Activated T-cell treated with anti-CD3 and anti-CD28 coated beads, Interleukin-2, amount 50 U/mL, for 48 hours (primary cell): ENCODE measurements at regions not wholly inside any gene's neighbourhood (a gene's known extent, or its start where the extent isn't known, plus 50 kb on each side); places are given as distances from the start of the nearest gene placed in this dataset.

Source experiments
- DNase-seq, 2 experiments: peaks; one replicate each; pipeline ENCODE4 v3.0.0-alpha.2; 2020

DNA sequence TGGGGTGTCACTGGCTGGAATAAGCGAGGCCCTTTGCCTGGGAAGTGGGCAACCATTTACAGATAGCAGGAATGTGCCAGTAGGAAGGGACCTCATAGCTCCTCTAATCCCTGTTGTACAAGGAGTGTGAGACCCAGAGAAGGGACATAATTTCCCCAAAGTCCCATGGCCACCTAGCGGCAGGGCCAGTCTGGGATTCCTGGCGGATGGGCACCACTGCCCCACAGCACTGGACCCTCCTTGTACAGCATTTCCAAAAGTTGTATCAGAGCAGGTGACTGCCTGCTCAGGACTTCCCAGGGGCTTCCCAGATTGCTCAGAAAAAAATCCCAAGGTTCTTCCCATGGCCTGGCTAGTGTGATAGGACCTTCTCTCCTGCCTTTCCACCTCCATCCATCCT, 185.8 kb downstream of the GLI2 start:
- no peak for DNase-seq

- DNase-seq, result no peak
Observed at GRCh38 chr2:120922571-120923332, 187.1 kb downstream of the GLI2 start.

DNA sequence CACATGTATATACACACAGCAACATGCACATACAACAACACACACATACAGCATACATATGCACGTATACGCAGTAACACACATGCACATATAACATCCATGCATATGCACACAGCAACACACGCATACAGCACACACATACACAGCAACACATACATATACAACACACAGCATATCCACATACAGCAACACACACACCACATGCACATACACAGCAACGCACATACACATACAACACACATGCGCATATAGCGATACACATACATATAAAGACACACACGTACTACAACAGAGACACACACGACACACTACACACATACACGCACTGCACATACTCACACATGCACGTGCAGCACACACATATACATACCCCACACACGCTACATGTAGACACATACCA, 187.8 kb downstream of the GLI2 start:
- no peak for DNase-seq

DNA sequence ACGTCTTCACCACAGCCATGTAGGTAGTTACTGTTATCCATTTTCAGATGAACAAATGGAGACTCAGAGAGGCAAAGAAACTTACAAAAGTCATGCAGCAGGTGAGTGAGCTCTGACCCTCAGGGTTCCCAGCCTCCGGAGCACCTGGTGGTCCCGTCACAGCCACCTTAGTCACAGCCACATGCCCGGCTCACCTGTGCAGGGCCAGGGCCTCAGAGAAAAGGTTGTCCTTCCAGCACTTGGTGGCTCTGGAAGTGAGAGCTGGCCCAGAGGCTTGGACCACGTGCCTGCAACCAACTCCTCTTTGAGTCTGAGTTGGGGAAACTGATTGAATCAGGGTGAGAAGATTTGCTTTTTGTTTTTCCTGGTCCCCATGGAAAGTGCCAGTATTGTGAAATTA, 189.3 kb downstream of the GLI2 start:
- DNase-seq, result no peak

DNA sequence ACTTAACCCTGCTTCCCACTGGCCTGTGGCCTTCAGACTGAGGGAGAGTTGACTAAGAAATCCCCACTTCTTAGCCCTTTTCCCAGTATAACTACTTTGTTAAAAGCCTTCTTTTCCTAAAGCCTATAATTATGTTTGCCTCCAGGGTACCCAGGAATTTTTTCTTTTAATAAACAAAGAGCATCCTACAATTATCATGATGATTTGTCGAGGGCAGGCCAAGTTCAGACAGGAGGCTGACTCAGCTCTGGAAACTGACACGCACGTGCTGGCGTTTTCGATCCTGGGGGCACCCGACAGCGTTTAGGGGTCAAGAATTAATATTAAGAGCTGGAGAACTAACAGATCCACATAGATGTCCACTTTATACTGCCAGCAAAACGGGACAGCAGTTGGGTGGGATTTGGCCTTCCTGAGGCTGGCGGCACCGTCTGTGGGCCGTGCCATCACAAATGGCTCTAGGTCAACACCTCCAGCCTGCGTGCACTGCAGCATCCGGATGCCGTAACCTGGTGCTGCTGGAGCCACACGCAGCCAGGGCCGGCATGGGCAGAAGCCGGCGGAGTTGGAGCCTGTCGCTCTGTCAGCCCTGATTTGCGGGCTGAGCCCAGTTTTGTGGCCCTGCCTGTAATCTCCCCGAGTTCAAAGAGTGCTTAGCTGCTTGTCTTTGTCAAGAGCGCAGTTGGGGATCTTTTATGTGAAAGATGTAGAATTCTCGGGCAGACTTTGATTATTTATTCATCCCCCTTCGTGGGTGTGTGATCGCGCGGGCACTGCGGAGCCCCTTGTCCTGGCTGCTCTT, 191.0 kb downstream of the GLI2 start:
- DNase-seq, result no peak

DNA sequence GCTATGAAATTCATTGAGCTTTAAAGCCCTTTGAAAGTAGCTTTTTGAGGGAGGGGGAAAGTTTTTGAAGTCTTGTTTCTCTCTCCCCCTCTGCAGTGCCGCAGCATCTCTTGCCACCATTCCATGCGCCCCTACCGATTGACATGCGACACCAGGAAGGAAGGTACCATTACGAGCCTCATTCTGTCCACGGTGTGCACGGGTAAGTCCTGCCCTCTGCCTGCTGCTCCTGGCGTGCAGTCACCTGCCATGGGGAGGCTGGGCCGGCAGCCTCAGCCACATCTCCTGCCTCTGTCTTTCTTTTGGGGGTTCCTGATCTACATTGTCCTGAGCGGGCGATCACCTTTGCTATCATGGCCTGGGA, 191.6 kb downstream of the GLI2 start:
- no peak for DNase-seq

- DNase-seq, result no peak
Observed at GRCh38 chr2:120929829-120930228, 194.2 kb downstream of the GLI2 start.

GRCh38 chr2:120930236-120930635, 194.6 kb downstream of the GLI2 start:
- no peak for DNase-seq

GRCh38 chr2:120930864-120931263, 195.2 kb downstream of the GLI2 start:
- no peak for DNase-seq

DNA sequence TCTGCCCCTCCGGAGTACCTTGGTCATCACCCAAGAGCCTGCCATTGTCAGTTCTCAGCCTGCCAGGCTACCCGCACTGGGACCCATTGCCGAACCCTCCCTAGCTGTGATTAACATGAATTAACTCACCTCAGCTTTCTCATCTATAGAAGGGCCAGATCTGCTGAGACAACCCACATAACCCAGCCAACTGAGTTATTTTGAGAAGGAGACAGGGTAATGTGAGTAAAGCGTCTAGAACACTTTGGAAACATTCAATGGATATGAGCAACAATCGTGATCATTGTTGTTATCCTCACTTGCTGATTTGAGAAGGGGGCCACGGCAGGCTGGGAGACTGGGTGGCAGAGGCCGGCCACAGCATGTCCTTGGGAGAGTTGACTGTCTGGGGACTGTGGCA, 196.8 kb downstream of the GLI2 start:
- DNase-seq, result no peak

- no peak for DNase-seq
Observed at GRCh38 chr2:120932881-120933280, 197.2 kb downstream of the GLI2 start.

GRCh38 chr2:120933693-120934573, 198.3 kb downstream of the GLI2 start:
- DNase-seq, result no peak

GRCh38 chr2:120934574-120935338, 199.1 kb downstream of the GLI2 start:
- DNase-seq, result no peak

GRCh38 chr2:120935339-120936313, 200.0 kb downstream of the GLI2 start:
- DNase-seq, result no peak

DNA sequence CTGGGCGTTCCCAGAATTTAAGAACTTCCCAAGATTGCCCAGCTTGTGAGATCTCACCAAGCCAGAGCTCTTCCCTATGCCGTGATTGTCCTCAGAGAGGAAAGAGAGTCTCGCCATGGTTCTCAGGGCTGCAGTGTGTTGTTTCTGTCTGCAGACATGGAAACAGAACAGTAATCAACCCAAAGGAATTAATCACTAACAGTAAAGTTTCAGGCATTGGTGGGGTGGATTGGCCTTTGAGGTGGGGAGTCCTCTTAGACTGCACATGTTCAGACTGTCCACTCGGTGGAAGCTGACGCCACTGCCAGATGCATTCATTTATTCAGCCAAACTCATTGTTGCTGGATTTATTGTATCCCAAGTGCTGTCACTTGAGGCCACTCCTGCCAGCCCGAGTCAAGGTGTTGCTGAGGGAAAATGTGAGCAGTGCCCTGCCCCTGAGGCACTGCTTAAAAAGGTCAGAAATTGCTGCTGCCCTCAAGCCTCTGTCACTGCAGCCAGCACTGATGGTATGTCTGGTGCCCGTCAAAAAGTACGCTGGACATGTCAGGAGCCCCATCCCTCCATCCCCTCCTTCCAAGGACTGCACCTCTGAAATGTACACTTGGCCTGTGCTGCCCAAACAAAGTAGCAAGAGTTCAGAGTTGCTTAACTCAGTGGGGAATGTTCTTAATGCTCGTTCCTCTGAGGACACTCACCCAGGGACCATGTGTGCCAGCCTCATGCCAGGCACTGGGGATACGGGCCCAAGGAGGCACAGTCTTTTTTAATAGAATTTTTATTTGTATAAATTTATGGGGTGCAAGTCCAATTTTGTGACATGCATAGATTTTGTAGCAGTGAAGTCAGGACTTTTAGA, 201.0 kb downstream of the GLI2 start:
- DNase-seq, result no peak

DNA sequence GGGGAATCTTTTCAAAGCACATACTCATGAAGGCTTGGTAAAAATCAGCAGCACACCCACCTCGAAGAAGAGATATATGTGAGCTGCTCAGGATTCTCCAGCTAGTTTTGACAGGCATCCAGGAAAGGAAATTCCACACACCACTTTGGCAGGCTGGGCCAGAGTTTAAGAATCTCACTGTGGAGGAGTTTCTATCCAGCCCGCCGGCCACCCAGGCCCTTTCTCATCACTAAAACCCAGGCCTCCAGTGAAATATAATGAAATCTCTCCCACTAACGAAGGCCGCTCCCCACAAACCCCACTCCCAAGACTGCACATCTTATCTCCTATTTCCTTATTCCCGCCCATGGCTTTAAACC, 202.0 kb downstream of the GLI2 start:
- no peak for DNase-seq

GRCh38 chr2:120938045-120938771, 202.5 kb downstream of the GLI2 start:
- no peak for DNase-seq

DNA sequence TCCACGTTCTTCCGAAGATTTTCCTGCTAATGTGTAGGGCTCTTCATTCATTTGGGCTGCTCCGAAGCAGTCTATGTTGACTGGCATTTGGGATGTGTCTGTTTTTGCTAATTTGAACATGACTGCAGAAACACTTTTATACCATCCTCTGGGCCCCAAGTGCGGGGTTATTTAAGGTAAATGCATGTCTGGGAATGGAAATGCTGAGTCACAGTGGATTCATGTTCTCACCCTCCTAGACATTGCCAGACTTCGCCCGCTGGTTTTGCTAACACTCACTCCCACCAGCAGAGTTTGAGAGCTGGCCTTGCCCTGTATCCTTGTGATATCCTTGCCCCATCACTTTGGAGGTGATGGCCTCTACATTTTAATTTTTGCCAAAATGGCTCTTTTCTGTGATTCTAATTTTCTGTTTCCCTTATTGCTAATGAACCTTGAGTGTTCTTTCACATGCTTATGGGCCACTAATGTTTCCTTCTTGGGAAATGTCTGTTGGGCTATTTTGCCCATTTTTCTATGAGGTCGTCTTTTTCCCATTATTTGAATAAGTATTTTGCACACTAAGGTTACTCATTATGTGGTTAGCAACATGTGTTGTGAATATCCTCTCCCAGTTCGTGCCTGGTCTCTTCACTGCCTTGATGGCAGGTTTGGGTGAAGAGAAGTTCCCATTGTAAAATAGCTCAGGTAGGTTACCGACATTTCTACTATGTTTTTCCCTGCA, 204.1 kb downstream of the GLI2 start:
- DNase-seq, result no peak

DNA sequence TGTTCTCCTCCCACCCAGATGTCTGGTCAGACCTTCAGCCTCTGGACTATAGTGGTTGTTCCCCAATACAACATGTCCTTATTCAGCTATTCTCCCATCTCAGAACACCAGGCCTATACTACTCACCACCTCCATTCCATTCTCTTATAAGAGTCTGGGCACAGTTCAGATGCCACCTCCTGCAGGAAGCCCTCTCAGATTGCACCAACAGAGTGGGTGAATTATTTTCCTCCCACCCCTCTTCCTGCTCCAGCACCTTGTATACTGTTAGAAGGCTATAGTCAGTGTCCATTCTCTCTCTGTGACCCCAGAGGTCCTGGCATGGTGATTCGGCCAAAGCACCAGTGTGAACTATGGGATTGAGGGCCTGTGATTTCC, 204.6 kb downstream of the GLI2 start:
- no peak for DNase-seq
